NCI-H524 (cell line): ENCODE measurements at regions not wholly inside any gene's neighbourhood (a gene's known extent, or its start where the extent isn't known, plus 50 kb on each side); places are given as distances from the start of the nearest gene placed in this dataset.
A peak's percentile ranks its signal among the peaks of the same experiment; 100 is the strongest.
"Not testable (repeated sequence)": the region's sequence is repeated elsewhere in the genome, so short reads cannot be mapped to it uniquely, and the experiment has no call there.

Source experiments
- DNase-seq, 2 experiments: peaks; one replicate each; lab custom pipeline; 2025; lab: John Stamatoyannopoulos, UW

DNA sequence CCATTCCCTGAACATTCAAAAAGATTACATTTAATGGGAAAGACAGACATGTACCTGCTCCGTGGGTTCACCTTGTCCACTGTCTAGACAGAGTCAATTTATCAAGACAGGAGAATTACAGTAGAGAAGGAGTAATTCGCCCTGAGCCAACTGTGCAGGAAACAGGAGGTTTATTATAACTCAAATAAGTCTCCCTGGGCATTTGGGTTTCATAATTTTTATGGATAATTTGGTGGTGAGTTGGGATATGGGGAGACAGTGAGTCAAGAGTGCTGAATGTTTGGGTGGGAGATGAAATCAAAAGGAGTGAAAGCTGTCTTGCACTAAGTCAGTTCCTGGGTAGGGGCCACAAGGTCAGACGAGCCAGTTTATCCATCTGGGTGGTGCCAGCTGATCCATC, 165.9 kb upstream of the NAMPT start:
- DNase-seq, result no peak

DNA sequence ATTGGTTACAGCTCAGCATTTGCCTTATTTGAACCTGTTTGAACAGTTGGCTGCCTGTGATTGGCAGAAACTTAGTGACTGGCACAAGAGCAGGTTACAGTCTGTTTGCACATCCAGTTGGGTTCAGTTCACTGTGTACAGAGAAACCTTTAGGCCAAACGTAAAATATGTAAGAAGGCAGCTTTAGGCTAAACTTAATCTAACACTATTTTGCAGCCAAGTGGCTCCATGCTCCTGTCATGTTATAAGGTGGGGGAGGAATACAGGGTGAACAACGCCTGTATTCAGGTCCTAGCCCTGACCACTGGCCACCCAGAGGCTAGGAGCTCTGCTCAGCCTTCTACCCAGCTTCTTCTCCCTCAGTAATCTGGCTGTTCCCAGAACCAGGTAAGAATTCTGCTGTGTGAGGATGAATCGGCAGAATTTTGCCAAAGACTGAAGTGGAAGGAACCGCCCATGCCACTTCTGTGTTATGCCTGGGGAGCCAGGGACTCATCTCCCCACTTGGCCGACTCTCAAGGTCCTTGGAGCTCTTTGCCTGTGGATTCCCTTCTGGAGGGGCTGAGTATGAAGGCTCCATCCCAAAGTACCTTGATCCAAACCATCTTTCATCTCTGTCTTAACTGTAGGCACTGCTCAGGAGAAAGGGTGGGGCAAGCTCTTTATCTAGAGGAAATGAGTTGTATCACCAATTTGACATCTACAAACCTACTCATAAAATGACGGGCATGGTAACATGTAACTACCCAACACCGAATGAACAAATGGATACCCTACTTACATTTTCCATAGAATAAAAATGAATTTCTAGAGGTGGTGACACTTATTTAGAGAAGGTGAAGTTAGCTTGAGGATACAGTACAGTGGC, 164.4 kb upstream of the NAMPT start:
- no peak for DNase-seq

DNA sequence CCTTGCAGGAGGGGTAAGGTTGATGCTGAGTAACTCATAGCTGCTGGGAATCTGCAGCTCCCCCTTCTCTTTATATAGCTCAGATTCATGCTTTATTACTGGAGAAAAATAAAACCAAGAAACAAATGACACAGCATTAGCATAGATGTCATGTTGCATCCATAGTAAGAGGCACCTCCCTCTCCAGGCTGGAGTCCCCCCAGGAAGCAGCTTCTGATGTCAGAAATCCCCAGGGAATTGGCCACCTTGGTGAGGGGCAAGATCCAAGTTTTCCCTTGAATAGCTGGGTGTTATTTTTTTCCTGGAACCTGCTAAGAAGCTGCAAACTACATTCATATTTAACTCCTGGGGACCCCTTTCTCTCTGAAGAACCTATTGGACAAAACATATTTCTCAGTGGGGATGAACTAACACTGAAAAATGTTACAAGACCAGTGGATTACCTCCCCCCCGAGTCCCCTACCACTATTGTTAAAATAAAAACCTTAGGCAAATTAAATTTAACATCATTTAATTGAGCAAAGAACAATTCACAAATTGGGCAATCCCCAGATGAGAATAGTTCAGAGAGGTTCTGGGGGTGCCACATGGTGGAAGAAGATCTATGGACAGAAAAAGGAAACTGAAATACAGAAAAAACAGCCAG, 163.7 kb upstream of the NAMPT start:
- DNase-seq, result no peak

DNA sequence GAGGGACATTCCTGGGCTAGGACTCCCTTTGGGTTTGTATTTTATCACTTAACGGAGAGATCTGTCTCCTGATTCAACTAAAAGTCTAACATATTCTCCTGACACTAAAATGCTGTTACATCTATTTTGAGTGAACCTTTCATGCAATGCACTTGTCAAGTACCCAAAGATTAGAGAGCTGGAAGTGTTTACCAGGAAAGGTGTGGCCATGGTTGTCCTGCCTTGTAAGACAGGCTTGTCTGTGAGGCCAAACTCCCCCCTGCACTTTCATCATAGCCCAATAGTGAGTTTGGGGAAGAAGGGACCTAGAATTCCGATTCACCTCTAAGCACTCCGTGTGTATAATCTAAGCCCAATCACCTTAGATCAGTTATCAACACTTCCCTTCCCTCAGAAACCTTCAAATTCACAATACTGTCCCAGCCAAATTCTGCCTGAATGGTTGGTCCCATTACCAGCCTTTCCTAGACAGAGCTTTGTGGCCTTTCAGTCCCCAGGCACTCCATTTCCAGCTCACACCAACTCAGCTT, 162.6 kb upstream of the NAMPT start:
- no peak for DNase-seq

DNA sequence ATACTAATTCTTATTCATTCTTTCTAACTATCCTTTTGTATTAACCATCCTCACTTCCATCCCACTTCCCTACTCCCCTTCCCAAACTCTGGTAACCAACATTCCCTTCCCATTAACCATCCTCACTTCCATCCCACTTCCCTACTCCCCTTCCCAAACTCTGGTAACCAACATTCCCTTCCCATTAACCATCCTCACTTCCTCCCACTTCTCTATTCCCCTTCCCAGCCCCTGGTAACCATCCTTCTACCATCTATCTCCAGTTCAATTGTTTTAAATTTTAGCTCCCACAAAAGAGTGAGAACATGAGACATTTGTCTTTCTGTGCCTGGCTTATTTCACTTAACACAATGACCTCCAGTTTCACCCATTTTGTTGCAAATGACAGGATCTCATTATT, 160.6 kb upstream of the NAMPT start:
- DNase-seq, result not testable (repeated sequence)

DNA sequence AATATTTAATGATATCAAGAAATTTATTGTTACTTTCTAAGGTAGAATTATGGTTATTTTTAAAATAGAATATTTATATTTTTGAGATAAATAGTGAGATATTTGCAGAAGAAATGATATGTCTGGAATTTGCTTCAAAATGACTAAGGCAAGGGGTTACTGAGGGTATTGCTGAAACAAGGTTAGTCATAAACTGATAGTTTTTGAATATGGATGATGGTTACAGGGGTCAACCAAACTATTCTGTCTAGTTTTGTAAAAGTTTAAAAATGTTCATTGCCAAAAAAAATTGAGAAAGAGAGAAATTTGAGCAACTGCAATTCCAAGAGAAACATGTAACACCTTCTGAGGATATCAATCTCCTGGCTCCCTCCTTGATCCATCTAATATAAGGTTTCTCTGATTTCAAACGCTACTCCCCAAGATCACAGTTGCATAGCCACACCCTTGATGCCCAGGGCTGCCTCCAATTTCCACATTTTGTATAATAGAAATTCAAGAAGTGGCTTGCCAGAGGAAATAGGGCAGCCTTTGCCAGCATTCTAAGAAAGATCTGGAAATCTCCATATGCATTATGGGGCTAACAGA, 159.4 kb upstream of the NAMPT start:
- DNase-seq, result no peak

DNA sequence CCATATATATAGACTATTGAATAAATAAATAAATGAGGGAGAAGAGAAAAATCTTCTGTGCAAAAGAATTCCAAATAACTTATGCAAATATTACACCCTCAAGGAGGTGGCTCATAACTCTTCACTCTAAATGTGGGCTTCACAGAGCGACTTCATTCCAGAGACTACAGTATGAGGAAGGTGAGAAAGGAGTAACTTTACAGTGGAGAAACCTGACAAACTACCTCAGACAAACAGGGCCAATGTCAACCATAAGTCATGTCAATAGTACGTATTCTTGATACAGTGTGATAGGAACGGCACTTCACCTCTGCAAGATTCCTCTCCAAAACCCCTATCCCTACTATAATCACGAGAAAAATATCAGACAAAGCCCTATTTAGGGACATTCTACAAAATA, 158.4 kb upstream of the NAMPT start:
- no peak for DNase-seq

DNA sequence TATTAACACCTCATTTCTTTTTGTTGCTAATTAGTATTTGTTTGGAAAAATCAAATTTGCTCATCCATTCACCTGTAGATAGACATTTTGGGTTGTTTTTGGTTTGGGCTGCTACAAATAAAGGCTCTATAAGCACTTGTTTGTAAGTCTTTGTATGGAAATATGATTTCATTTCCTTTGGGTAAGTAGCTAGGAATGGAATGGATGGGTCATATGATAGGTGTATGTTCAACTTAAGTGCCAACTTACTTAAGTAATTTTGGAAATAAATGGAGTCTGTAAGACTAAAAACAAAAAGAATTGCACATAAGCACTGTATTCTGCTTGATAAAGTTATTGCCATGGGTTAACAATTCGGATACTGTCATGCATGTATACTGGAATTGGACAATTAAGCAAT, 157.7 kb upstream of the NAMPT start:
- no peak for DNase-seq

DNA sequence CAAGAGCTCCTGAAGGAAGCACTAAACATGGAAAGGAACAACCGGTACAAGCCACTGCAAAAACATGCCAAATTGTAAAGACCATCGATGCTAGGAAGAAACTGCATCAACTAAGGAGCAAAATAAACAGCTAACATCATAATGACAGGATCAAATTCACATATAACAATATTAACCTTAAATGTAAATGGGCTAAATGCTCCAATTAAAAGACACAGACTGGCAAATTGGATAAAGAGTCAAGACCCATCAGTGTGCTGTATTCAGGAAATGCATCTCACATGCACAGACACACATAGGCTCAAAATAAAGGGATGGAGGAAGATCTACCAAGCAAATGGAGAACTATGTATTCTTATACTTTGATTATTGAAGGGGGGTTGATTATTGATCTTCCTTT, 156.6 kb upstream of the NAMPT start:
- not testable (repeated sequence) for DNase-seq

DNA sequence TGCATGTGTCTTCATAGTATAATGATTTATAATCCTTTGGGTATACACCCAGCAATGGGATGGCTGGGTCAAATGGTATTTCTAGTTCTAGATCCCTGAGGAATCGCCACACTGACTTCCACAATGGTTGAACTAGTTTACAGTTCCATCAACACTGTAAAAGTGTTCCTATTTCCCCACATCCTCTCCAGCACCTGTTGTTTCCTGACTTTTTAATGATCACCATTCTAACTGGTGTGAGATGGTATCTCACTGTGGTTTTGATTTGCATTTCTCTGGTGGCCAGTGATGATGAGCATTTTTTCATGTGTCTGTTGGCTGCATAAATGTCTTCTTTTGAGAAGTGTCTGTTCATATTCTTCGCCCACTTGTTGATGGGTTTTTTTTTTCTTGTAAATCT, 152.2 kb upstream of the NAMPT start:
- DNase-seq, result not testable (repeated sequence)

DNA sequence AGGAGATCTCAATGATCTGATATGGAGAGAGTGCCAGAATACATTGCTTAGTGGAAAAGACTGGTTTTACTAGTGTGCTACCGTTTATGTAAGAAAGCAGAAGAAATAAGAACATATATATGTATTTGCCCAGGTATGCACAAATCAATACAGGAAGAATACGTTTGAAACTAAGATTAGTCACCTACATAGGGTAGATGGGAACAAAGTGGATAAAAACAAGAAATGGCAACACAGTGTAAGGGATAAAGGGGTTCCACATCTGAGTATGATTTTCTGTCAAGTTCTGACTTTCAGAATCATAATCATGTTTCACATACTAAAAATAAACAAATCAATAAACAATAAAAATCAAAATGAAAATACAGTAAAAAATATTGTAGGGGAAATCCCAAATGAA, 148.6 kb upstream of the NAMPT start:
- DNase-seq, result no peak

DNA sequence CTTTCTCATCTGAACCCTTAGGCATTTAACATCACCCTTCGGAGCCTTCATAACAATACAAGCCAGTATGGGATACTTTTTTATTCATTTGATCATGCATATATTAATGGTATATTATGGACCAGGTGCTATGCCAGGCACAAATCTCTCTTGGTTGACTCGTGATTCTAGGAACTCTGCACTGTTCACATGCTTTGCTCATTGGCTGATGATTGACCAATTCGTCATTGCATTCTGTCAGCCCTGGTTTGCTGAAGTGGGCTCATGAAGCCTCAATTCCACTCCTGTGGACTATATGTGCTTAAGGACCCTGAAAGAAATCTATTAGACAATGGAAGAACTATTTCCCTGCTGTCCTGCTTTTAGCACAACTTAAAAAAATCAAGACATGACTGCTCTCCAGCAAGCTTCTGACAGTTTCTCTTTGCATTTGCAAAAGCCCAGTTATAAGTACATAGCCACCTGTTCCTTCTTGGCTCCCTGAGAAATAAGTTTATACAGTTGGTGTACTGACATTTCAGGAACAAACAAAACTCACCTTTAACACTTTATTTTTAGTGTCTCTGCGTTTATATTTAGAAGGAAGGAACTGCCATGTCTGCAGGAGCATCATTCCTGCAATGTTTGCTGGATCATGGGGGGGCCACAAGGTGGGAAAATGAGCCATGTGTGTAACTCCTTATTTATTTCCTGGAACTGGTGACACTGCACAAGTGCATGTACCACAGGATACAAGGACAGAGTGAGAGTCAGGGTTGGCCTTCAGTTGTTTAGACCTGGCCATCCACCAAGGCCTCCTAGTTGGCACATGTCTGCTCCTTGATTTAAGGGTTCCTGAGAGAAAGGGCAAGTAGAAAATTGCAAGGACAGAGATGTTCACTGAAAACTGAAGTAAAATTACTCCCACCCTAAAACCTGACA, 146.0 kb upstream of the NAMPT start:
- DNase-seq, result no peak

DNA sequence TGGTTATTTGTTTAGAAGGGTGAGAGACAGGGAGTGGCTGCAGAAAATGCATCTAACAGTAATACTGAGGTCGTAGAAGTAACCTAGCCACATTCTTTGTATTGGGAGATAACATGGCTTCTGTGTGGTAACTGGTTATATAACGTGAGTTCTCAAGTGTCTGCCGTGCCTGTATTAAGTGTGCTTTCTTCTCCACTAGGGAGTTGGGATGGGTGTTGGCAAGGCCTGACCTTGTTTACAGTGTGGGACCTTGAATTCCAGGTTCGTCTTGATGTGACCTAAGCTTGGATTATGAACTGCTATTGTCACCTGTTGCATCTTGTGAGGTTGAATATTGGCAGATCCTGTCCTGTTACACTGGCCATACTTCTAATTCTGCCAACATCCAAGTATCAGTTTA, 145.3 kb upstream of the NAMPT start:
- DNase-seq, result no peak

DNA sequence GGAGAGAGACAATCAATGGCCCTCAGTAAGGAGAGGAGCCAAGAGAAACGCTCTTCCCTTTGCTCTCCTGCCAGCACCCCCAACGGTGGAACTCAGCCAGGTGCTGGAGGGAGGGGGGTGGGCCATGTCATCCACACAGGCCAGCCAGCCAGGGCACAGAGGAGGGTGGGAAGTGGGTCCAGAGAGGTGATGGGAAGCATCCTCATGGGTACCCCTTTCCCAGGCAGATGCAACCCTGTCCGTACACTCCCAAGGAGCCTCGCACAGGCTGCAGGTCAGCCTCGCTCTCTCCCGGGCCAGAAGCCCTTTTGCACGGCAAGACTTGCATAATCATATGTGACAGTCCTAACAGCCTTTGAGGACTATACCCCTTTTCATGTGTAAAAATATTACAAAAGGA, 142.0 kb upstream of the NAMPT start:
- DNase-seq, result no peak

DNA sequence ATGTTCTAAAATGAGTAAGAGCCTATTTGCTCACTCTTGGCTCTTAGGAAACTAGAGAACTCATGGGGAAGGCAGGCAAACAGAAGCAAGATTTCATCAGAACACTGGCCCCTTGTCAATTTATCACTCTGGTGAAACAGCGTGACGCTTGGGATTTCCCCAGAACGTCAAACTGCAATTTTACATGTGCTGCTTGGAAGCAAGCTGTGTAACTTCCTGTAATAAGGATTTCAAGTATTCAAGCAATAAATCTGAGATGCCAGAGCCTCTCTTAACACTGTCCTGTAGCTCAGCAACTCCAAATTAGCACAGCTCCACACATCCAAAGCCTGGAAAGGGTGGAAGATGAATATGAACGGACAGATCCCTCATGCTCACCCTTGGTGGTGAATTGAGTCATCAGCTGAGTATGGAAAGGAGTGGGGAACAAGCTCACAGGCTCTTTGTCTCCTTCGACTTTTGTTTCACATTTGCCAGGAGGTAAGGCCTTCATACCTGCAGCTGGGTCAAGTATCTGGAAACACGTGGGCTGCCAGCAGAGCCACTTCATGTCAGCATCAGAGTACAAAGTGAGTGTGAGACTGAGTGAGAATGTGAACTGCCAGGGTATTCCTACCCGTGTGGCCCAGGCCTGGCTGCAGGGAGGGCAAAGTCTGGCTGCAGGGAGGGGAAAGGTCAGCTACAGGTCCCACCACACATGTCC, 140.4 kb upstream of the NAMPT start:
- no peak for DNase-seq

DNA sequence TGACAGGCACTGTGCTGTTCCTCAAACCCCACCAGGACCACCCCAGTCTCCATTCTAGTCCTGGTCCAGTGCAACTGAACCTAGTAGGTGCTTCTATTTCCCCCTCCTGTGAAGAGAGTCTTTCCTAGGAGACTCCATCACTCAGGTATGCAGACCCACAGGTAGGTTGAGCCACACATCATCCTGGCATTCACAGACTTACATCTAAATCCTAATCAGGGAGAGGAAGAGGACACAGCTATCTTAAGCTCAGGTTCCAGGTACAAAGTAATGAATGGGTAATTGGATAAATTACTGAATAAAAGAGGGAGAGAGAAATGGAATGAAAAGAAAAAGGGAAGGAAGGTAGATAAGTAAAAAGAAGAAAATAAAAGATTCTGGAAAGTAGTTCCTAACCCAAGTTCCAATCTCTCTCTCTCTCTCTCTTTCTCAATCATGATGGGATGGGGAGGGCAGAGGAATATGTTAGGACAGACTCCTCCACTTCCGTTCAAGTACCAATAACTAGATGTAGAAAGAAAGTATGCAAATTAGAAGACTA, 139.8 kb upstream of the NAMPT start:
- DNase-seq, result no peak

DNA sequence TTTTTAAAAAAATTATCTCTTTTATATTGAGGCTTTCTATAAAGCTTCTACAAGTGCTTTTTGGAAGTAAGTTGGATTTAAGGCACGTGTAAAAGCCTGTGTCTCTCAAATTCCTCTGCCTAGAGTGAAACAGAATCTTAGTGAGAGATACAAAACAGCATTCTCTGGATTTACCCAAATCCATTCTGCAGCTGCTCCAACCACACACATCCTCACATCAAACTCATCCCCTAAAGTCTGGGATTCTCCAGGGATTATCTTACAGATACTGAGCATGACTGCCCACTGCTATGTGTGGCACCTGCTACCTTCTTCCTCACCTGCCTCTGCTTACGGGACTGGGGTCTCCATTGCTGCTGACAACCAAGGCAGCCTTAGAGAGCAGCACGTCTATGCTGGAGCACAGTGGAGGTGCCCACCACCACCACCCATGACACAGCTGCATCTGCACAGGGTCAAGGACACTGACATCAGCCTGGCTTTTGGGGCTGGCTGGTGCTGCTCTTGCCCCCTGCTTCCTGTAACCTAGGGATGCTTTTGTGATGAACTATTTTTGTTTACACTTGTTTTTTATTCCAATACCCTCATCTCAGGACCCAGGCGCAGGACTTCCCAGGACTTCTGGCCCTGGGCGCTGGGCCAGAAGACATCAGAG, 139.2 kb upstream of the NAMPT start:
- DNase-seq, result no peak

DNA sequence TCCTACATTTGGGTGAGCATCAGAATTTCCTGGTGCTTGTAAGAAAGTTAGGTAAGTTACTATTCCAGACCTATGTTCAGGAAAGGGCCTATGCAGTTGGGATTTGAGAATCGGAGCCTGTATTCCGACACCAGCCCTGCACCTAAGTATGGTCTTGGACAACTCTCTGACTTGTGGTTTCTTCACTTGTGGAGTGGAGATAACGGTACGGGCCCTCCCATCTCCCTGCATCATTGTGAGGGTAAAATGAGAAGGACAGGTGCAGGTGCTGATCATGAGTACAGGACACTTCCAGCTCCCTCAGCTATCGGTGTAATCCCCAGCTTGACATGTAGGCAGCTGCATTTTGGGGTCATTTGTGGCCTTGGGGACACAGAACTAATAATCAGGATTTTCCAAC, 138.3 kb upstream of the NAMPT start:
- DNase-seq, result no peak

DNA sequence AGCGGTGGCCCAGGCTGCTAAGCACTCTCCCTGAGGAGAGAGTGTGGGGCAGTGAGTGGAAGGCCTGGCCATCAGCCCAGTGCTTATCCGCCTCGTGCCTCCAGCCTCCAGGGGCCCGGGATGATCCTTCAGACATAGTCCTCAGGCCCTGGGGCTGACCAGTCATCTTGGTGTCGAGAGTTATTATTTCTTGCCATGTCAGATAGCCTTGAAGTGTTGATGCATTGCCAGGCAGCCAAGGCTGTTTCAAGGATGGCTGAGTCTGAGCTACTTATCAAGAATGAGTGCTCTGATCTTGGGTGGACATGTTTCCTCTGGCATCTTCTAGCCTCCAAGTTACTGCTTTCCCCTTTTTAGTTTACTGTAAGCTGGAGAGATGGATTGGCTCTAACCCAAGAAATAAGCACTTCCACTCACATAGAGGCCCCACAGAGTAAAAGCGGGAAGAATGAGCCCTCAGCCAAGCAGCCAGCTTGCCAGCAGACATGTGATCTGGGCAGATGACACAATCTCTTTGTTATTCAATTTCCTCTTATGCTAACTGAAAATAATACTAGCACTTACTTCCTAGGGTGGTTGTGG, 136.5 kb upstream of the NAMPT start:
- DNase-seq, result peak in 1 of 2 experiments; percentile 6

DNA sequence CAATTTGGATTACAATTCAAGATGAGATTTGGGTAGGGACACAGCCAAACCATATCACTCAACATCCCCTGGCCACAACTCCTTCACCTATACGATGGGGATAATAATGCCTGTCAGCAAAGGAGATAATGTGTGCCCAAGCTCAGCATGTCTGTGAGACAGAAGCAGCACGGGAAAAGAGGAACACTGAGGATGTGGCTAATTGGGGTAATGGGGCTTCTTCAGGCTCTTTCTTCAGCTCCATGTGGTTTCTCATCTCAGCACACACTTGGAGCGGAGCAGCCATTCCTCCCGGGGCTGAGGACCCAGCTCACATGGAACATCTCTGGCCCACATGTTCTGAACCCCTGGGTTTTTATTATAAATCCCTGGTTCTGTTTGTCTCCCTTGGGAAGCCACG, 136.0 kb upstream of the NAMPT start:
- DNase-seq, result no peak
